ENCODE measurements at regions not wholly inside any gene's neighbourhood (a gene's known extent, or its start where the extent isn't known, plus 50 kb on each side); places are given as distances from the start of the nearest gene placed in this dataset.

GRCh38 chr2:129255610-129256313, 723.7 kb upstream of the RAB6C start:
- intact Hi-C loops (cut with DNase I), result loop anchor here (10.0 kb wide), 1 partner anchor 931 kb away; no protein-coding TSS in a partner anchor
- no peak for DNase-seq (ENCODE audit: low spot score)

DNA sequence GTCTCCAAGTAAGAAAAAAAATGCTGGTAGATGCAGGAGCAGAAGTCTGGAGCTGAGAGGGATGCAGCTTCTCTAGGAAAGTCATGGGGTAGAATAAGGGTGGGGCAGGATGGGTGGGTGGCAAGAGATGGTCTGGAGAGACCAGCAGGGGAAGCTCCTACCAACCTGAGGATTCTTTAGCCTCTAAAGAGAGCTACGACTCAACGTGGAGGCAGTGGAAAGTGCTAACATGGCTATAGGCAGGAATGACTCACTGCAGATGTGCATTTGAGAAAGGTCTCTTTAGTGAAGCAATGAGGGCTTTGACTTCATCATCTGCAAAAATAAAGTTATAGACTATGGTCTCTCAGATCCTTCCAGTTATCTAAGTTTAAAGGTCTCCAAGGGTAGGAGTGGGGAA, 722.8 kb upstream of the RAB6C start:
- intact Hi-C loops (cut with DNase I), result loop anchor here (10.0 kb wide), 1 partner anchor 932 kb away; no protein-coding TSS in a partner anchor
- DNase-seq (ENCODE audit: low spot score), result no peak

GRCh38 chr2:129262934-129263333, 716.5 kb upstream of the RAB6C start:
- DNase-seq (ENCODE audit: low spot score), result no peak
- intact Hi-C loops (cut with DNase I), result no loop called here

GRCh38 chr2:129263939-129264338, 715.5 kb upstream of the RAB6C start:
- intact Hi-C loops (cut with DNase I), result no loop called here
- DNase-seq (ENCODE audit: low spot score), result no peak

DNA sequence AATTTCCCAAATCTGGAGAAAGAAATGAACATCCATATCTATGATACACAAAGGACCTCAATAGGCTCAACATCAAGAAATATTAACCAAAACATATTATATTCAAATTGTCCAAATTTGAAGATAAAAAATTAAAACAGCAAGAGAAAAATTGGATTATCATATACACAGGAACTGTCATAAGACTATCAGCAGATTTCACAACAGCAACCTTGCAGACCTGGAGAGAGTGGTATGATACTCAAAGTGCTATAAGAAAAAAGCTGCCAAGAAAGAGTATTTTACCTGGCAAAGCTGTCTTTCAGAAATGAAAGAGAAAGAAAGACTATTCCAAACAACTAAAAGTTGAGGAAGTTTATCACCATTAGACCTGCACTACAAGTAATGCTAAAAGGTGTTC, 711.9 kb upstream of the RAB6C start:
- intact Hi-C loops (cut with DNase I), result no loop called here

DNA sequence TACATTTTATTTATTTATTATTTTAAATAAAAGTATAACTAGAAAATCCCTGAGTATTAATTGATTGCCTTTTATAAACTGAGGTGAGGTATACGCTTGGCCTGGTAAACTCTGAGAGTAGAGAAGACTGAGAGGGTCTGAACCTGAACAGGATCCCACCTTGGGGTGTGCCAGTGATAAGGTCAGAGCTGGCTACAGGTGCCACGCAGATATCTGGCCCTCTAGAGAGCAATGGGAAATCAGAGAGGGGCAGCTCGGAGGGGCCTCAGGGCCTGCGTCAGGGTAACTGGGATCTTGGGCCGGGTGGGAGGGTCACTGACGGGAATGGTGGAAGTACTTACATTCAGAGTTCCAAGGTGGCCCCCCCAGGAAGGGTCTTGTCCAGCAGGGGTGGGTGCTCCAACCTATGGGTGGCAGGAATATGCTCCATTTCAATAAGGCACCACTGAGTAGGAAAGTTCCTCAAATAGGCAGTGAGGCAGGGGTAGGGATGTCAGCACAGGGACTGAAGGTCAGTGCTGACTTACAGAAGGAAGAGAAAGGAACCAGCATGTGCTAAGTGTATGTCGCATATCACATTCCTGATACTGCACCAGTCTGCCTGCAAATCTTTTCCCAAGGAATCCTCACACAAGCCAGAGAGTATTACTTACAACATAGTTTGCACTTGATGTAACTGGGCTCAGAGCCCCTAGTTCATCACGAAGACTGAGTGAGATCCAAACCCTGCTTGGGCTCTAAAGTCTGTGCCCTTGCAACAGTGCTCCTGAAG, 706.0 kb upstream of the RAB6C start:
- intact Hi-C loops (cut with DNase I), result no loop called here
- DNase-seq (ENCODE audit: low spot score), result no peak

More for the DNA sequence above, 711.9 kb upstream of the RAB6C start:
- no peak for DNase-seq (ENCODE audit: low spot score)

GRCh38 chr2:129274038-129274415, 705.4 kb upstream of the RAB6C start:
- intact Hi-C loops (cut with DNase I), result no loop called here
- DNase-seq (ENCODE audit: low spot score), result no peak

GRCh38 chr2:129274918-129275317, 704.5 kb upstream of the RAB6C start:
- no peak for DNase-seq (ENCODE audit: low spot score)
- intact Hi-C loops (cut with DNase I), result no loop called here

GRCh38 chr2:129275706-129276105, 703.8 kb upstream of the RAB6C start:
- DNase-seq (ENCODE audit: low spot score), result no peak
- intact Hi-C loops (cut with DNase I), result no loop called here

- no peak for DNase-seq (ENCODE audit: low spot score)
- intact Hi-C loops (cut with DNase I), result no loop called here
Measured at GRCh38 chr2:129276978-129277584, 702.4 kb upstream of the RAB6C start.

DNA sequence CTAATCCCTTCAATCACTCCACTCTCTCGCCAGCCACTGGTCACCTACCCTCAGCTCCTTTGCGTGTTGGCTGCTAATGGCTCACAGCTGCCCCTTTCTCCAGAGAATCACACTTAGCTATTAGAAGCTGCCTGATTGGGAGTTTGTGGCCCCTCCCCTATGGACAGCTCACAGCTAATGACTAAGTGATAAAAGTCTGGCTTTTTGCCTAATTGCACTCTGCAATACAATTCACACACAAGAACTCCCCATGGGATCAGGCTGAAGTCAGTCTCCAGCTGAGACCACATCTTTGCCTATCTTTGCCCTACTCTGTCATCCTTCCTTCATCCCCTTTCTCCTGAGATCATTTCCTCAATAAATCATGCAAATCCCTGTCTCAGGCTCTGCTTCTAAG, 701.9 kb upstream of the RAB6C start:
- intact Hi-C loops (cut with DNase I), result no loop called here
- no peak for DNase-seq (ENCODE audit: low spot score)

GRCh38 chr2:129281791-129282530, 697.5 kb upstream of the RAB6C start:
- no peak for DNase-seq (ENCODE audit: low spot score)
- intact Hi-C loops (cut with DNase I), result no loop called here

GRCh38 chr2:129285012-129285411, 694.5 kb upstream of the RAB6C start:
- intact Hi-C loops (cut with DNase I), result no loop called here
- no peak for DNase-seq (ENCODE audit: low spot score)

GRCh38 chr2:129293326-129293725, 686.1 kb upstream of the RAB6C start:
- intact Hi-C loops (cut with DNase I), result no loop called here

GRCh38 chr2:129296396-129296795, 683.1 kb upstream of the RAB6C start:
- intact Hi-C loops (cut with DNase I), result no loop called here
- DNase-seq (ENCODE audit: low spot score), result no peak

More at GRCh38 chr2:129293326-129293725, 686.1 kb upstream of the RAB6C start:
- no peak for DNase-seq (ENCODE audit: low spot score)

- DNase-seq (ENCODE audit: low spot score), result no peak
- intact Hi-C loops (cut with DNase I), result no loop called here
Measured at GRCh38 chr2:129296806-129297205, 682.7 kb upstream of the RAB6C start.

DNA sequence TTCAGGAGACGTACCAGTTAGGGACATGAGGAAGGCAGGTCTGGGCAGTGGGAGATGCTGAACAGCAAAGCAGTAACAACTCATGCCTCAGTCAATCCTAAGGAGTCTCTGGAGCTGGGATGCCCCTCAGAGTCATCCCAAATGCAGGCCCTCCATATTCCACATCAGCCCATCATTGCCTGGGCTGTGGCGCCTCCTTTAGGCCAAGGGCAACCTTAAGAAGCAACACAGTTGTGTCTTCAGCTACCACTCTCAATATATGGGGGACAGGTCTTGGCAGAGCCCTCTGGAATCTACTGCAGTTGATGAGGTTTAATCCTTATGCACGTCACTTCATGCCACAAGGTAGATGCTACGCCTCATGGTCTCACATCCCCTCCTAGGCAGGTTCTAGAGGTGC, 682.0 kb upstream of the RAB6C start:
- DNase-seq (ENCODE audit: low spot score), result no peak
- intact Hi-C loops (cut with DNase I), result no loop called here

DNA sequence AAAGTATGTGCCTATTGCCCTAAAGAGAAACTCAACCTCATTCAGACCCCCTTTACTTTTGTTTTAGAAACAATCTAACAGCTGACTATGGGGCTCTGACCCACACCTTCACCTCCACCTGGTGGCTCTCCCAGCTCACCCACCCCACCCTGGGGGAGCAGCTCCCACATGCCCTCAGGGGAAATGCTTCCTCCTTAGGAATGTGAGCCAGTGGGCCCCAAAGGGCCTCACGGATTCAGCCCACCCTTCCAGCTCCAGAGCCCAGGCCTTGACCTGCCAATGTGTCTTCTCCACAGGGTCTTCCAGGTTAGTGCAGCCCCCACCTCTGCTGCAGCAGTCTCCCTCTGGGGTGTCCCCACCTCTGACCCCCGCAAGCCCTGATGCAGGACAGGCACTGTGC, 680.1 kb upstream of the RAB6C start:
- DNase-seq (ENCODE audit: low spot score), result no peak
- intact Hi-C loops (cut with DNase I), result no loop called here

GRCh38 chr2:129299756-129300155, 679.7 kb upstream of the RAB6C start:
- no peak for DNase-seq (ENCODE audit: low spot score)
- intact Hi-C loops (cut with DNase I), result loop anchor here (5.0 kb wide), 1 partner anchor 952 kb away; no protein-coding TSS in a partner anchor

DNA sequence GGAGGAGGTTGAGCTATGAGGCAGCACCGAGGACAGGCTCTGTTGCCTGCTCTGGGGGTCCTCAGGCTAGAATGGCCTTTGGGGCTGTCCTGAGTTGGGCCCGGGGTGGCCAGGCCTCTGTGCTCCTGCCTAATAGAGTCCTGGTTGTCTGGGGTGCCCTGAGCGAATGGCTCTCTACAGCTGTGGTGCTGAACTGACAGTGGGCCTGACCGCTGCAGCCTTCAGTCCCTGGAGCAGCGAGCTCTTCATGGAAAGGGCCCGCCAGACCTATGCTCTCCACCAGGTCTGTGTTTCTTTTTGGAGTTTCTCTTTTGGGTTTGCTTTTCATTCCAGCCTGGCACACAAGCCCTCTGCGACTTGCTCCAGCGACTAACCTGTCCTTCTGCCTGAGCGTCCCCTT, 679.0 kb upstream of the RAB6C start:
- intact Hi-C loops (cut with DNase I), result loop anchor here (5.0 kb wide), 1 partner anchor 953 kb away; no protein-coding TSS in a partner anchor
- no peak for DNase-seq (ENCODE audit: low spot score)
